Spleen (tissue), 11 donors: ENCODE measurements at regions not wholly inside any gene's neighbourhood (a gene's known extent, or its start where the extent isn't known, plus 50 kb on each side); places are given as distances from the start of the nearest gene placed in this dataset.
"Not testable (repeated sequence)": the region's sequence is repeated elsewhere in the genome, so short reads cannot be mapped to it uniquely, and the experiment has no call there.

Experiments used
- DNase-seq: peaks from one replicate; pipeline ENCODE4 v3.0.0-alpha.2; 2020
- H3K27ac ChIP-seq, 8 donors: fragments of 200-600 bp; sonication (generic) in 7 of 8; 1 replicate in 4 of 8; 2 replicates in 4 of 8; pipeline versions ENCODE4 v1.5.0 to v1.8.0; 2016 to 2021; ENCODE audit warnings: inconsistent platforms in 4 of 8, mild to moderate bottlenecking in 4 of 8, moderate library complexity in 1 of 8
- H3K27me3 ChIP-seq, 7 donors: fragments of 200-600 bp; sonication (generic) in 6 of 7; replicated peaks in 1 of 7; 1 replicate in 4 of 7; 2 replicates in 3 of 7; pipeline versions ENCODE4 v1.5.0 to v1.8.0; 2016 to 2021; ENCODE audit warnings: inconsistent platforms in 3 of 7, mild to moderate bottlenecking in 1 of 7
- H3K36me3 ChIP-seq, 6 donors: fragments of 200-600 bp; sonication (generic) in 5 of 6; 1 replicate in 4 of 6; 2 replicates in 2 of 6; pipeline versions ENCODE4 v1.5.0 to v1.8.0; 2016 to 2021; ENCODE audit warnings: inconsistent platforms in 2 of 6
- H3K4me1 ChIP-seq, 6 donors: fragments of 200-600 bp; sonication (generic) in 5 of 6; 1 replicate in 3 of 6; 2 replicates in 3 of 6; pipeline versions ENCODE4 v1.5.0 to v1.8.0; 2016 to 2021; ENCODE audit warnings: inconsistent platforms in 3 of 6
- H3K4me3 ChIP-seq, 8 donors: fragments of 200-600 bp; sonication (generic) in 7 of 8; 1 replicate in 4 of 8; 2 replicates in 4 of 8; pipeline versions ENCODE4 v1.5.0 to v1.8.0; 2016 to 2021; ENCODE audit warnings: inconsistent platforms in 4 of 8, mild to moderate bottlenecking in 4 of 8, moderate library complexity in 2 of 8
- H3K9me3 ChIP-seq, 8 donors: fragments of 200-600 bp; sonication (generic) in 7 of 8; 1 replicate in 4 of 8; 2 replicates in 4 of 8; pipeline versions ENCODE4 v1.5.0 to v1.8.0; 2016 to 2021; ENCODE audit warnings: inconsistent platforms in 4 of 8
- POLR2A ChIP-seq, 3 donors: fragments of 450-650 bp; IDR thresholded peaks; one replicate each; pipeline ENCODE4 v1.5.1; 2017; ENCODE audit warnings: antibody characterized with exemption in 3 of 3, mild to moderate bottlenecking in 1 of 3
- POLR2AphosphoS5 ChIP-seq, 3 donors: sonication (generic); formaldehyde crosslinking; IDR thresholded peaks; one replicate each; pipeline ENCODE4 v1.5.1; 2017; ENCODE audit warnings: antibody characterized with exemption in 3 of 3
- WGBS, 5 donors: extraction: QIAGEN DNeasy Blood & Tissue Kit in 3 of 5; methylation state at CpG; one replicate each; pipeline versions ENCODE4 v1.1.5 to v1.1.7; 2013 to 2018; 5-methylcytosine and 5-hydroxymethylcytosine counted together
- intact Hi-C: fragments of 100-400 bp; cut with DNase I; formaldehyde crosslinking; loops from one replicate; pipeline ENCODE4 v1.15.0; 2023; ENCODE audit warnings: low total_unique reads
- TF ChIP-seq, protein P1 (sequence below), 11 experiments: fragments of 200-600 bp in 7 of 11; fragments of 450-650 bp in 4 of 11; sonication (generic) in 4 of 11; IDR thresholded peaks in 8 of 11; conservative IDR thresholded peaks in 3 of 11; 1 replicate in 7 of 11; 2 replicates in 4 of 11; pipeline versions ENCODE4 v1.4.0 to v1.8.0; 2016 to 2021; ENCODE audit warnings: antibody characterized with exemption in 11 of 11, inconsistent platforms in 4 of 11, mild to moderate bottlenecking in 1 of 11
- donor health status: healthy with polysubstance abuse.
- donor health status: DM: no; HTN: no; CAD: no; lungs with moderate emphysema.
- donor health status: DM: no; HTN: no; CAD: no.
- donor health status: Bipolar disorder and iron deficiency.
- donor health status: healthy.
- donor health status: DM: no; HTN: no; CAD: no.
- donor health status: DM: yes; HTN: yes; CAD: no.

DNA sequence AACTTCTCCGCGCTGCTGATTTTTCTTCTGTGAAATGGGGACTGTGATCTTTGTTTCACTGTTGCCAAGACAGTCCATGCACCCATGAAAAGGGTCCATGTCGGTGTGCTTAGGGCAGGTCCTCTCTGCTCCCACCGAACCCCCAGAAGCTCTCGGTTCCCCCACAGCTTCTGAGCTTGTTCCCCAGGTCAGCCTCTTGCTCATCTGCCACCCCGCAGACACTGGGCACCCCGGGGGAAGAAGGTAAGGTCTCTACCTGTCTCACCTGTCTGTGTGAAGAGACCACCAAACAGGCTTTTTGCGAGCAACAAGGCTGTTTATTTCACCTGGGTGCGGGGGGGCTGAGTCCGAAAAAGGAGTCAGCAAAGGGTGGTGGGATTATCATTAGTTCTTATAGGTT, 66.2 kb upstream of the NANOS1 start:
- H3K27ac ChIP-seq, result no peak overlapping the region
- 80 to 89% (median 86%) methylated on average over 10 of the region's 10 CpGs for WGBS, 5 donors
- no peaks in the 10 kb centered on the region for H3K9me3 ChIP-seq
- H3K4me3 ChIP-seq, result no peak overlapping the region
- DNase-seq, result no peak
- H3K4me1 ChIP-seq, result peaks cover 0 to 5% (median 0%) of the 10 kb centered on the region in 6 donors
- H3K36me3 ChIP-seq, result no peaks in the 10 kb centered on the region
- H3K27me3 ChIP-seq, result peaks cover 0 to 16% (median 0%) of the 10 kb centered on the region in 7 donors
- TF ChIP-seq, protein P1, sequence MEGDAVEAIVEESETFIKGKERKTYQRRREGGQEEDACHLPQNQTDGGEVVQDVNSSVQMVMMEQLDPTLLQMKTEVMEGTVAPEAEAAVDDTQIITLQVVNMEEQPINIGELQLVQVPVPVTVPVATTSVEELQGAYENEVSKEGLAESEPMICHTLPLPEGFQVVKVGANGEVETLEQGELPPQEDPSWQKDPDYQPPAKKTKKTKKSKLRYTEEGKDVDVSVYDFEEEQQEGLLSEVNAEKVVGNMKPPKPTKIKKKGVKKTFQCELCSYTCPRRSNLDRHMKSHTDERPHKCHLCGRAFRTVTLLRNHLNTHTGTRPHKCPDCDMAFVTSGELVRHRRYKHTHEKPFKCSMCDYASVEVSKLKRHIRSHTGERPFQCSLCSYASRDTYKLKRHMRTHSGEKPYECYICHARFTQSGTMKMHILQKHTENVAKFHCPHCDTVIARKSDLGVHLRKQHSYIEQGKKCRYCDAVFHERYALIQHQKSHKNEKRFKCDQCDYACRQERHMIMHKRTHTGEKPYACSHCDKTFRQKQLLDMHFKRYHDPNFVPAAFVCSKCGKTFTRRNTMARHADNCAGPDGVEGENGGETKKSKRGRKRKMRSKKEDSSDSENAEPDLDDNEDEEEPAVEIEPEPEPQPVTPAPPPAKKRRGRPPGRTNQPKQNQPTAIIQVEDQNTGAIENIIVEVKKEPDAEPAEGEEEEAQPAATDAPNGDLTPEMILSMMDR (IDR thresholded peaks at IDR 0.05 in 8 of 11, conservative IDR thresholded peaks at IDR 0.05 in 3 of 11), result no peak
- TF ChIP-seq POLR2A (IDR thresholded peaks at IDR 0.05), result no peak
- no peak for TF ChIP-seq POLR2AphosphoS5 (IDR thresholded peaks at IDR 0.05)
- intact Hi-C loops, result no loop called here

GRCh38 chr10:118963933-118964332, 65.6 kb upstream of the NANOS1 start:
- TF ChIP-seq POLR2A (IDR thresholded peaks at IDR 0.05) (no peak), POLR2AphosphoS5 (IDR thresholded peaks at IDR 0.05) (no peak)
- TF ChIP-seq, protein P1 (IDR thresholded peaks at IDR 0.05 in 8 of 11, conservative IDR thresholded peaks at IDR 0.05 in 3 of 11), result no peak
- WGBS, 5 donors, result 94 to 100% (median 100%) methylated on average over 2 of the region's 2 CpGs
- peaks cover 0 to under 1% (median 0%) of the 10 kb centered on the region in 6 donors for H3K4me1 ChIP-seq
- intact Hi-C loops, result no loop called here
- H3K27me3 ChIP-seq, result peaks cover 0 to 19% (median 0%) of the 10 kb centered on the region in 7 donors
- no peaks in the 10 kb centered on the region for H3K9me3 ChIP-seq
- DNase-seq, result no peak
- H3K27ac ChIP-seq, result no peak overlapping the region
- H3K36me3 ChIP-seq, result no peaks in the 10 kb centered on the region
- no peak overlapping the region for H3K4me3 ChIP-seq

- WGBS, 5 donors, result 80 to 95% (median 88%) methylated on average over 3 of the region's 3 CpGs
Observed at GRCh38 chr10:118964476-118964875, 65.0 kb upstream of the NANOS1 start.

GRCh38 chr10:118965096-118965495, 64.4 kb upstream of the NANOS1 start:
- intact Hi-C loops, result no loop called here
- peaks cover 0 to 24% (median 0%) of the 10 kb centered on the region in 7 donors for H3K27me3 ChIP-seq
- no peaks in the 10 kb centered on the region for H3K9me3 ChIP-seq
- H3K4me3 ChIP-seq, result no peak overlapping the region
- no peak overlapping the region for H3K27ac ChIP-seq
- TF ChIP-seq, protein P1 (IDR thresholded peaks at IDR 0.05 in 8 of 11, conservative IDR thresholded peaks at IDR 0.05 in 3 of 11), result no peak
- TF ChIP-seq POLR2AphosphoS5 (IDR thresholded peaks at IDR 0.05), result no peak
- no peak for TF ChIP-seq POLR2A (IDR thresholded peaks at IDR 0.05)
- WGBS, 5 donors, result 80 to 90% (median 86%) methylated on average over 2 of the region's 2 CpGs
- H3K4me1 ChIP-seq, result no peaks in the 10 kb centered on the region
- no peaks in the 10 kb centered on the region for H3K36me3 ChIP-seq
- no peak for DNase-seq

More at GRCh38 chr10:118964476-118964875, 65.0 kb upstream of the NANOS1 start:
- H3K4me3 ChIP-seq, H3K9me3 ChIP-seq, H3K27ac ChIP-seq, H3K36me3 ChIP-seq, DNase-seq, intact Hi-C loops, H3K4me1 ChIP-seq: not testable (repeated sequence)
- peaks cover 0 to 21% (median 0%) of the 10 kb centered on the region in 7 donors for H3K27me3 ChIP-seq

- no peak overlapping the region for H3K4me3 ChIP-seq
- H3K4me1 ChIP-seq, result no peaks in the 10 kb centered on the region
- WGBS, 5 donors, result 62 to 69% (median 68%) methylated on average over 7 to 9 of the region's 9 CpGs
- intact Hi-C loops, result no loop called here
- no peaks in the 10 kb centered on the region for H3K36me3 ChIP-seq
- H3K9me3 ChIP-seq, result no peaks in the 10 kb centered on the region
- TF ChIP-seq, protein P1 (IDR thresholded peaks at IDR 0.05 in 8 of 11, conservative IDR thresholded peaks at IDR 0.05 in 3 of 11), result no peak
- TF ChIP-seq POLR2AphosphoS5 (IDR thresholded peaks at IDR 0.05) (no peak), POLR2A (IDR thresholded peaks at IDR 0.05) (no peak)
- no peak for DNase-seq
- no peak overlapping the region for H3K27ac ChIP-seq
- peaks cover 0 to 24% (median 0%) of the 10 kb centered on the region in 7 donors for H3K27me3 ChIP-seq
Observed at GRCh38 chr10:118965645-118966044, 63.9 kb upstream of the NANOS1 start.
